ENCODE measurements at regions not wholly inside any gene's neighbourhood (a gene's known extent, or its start where the extent isn't known, plus 50 kb on each side); places are given as distances from the start of the nearest gene placed in this dataset.

DNA sequence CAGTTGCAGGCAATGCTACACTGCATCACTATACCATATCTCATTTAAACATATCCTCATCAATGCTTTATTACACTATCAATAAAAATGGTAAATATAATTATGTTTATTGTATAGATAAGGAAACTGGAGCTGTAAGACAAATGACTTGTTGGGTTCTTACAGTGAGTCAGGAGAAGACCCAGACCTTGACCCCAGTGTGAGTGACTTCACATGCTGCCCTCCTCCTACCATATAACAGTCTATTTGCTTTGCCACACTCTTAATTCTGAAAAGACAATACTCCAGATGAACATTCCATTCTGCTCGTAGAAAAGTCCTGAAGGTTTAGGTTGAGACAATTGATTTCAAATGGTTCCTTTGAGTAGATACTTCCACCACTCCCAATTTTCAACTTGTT is 550.5 kb downstream of the PLPP3 start:
- no peaks in the 10 kb centered on the region for H3K9me3 Mint-ChIP-seq
- H3K4me1 Mint-ChIP-seq, result no peaks in the 10 kb centered on the region
- Histone ChIP-seq H3K23me2 (ENCODE audit: insufficient read length, low read depth, low read length, poor library complexity, severe bottlenecking) (no peaks in the 10 kb centered on the region), H3K27me3 (ENCODE audit: insufficient read depth, low read length) (no peaks in the 10 kb centered on the region), H3K23ac (ENCODE audit: insufficient read length, low read depth, low read length) (no peak overlapping the region), H3K79me1 (ENCODE audit: insufficient read depth, low read depth, low read length, poor library complexity, severe bottlenecking) (no peaks in the 10 kb centered on the region), H4K20me1 (ENCODE audit: control insufficient read depth, insufficient read depth, insufficient read length) (no peaks in the 10 kb centered on the region), H3K4me2 (ENCODE audit: insufficient read depth, insufficient read length, low read length) (no peak overlapping the region), H3K14ac (ENCODE audit: insufficient read depth, low read length) (no peak overlapping the region), H2BK20ac (ENCODE audit: low read depth, low read length, poor library complexity, severe bottlenecking) (no peak overlapping the region), H2BK5ac (ENCODE audit: insufficient read length, low read length) (no peak overlapping the region), H3T11ph (ENCODE audit: low read length) (no peak overlapping the region), H3K9ac (ENCODE audit: extremely low read depth, insufficient read length, low read length) (no peak overlapping the region), H3K4ac (ENCODE audit: low read depth, low read length) (no peak overlapping the region), H3K79me2 (ENCODE audit: insufficient read depth, low read length) (no peaks in the 10 kb centered on the region), H2AK5ac (ENCODE audit: insufficient read length, low read length) (no peak overlapping the region), H2BK120ac (ENCODE audit: low read depth, low read length, poor library complexity, severe bottlenecking) (no peak overlapping the region), H3K4me1 (ENCODE audit: insufficient read depth, low read length) (no peaks in the 10 kb centered on the region), H3K9me3 (ENCODE audit: control insufficient read depth, low read depth, low read length) (no peaks in the 10 kb centered on the region), H4K8ac (replicated peaks; ENCODE audit: insufficient read length, low read depth, low read length) (no peak overlapping the region), H2BK15ac (ENCODE audit: low read depth, low read length) (no peak overlapping the region), H3K56ac (ENCODE audit: insufficient read length, low read depth, low read length) (no peak overlapping the region), H2AFZ (ENCODE audit: low read length) (no peak overlapping the region), H4K5ac (ENCODE audit: insufficient read length, low read depth, low read length) (no peak overlapping the region), H2BK12ac (ENCODE audit: insufficient read length, low read depth, low read length) (no peak overlapping the region), H3K27ac (ENCODE audit: insufficient read length, low read depth, low read length) (no peak overlapping the region), H3K18ac (ENCODE audit: insufficient read length, low read depth, low read length) (no peak overlapping the region), H4K91ac (ENCODE audit: insufficient read length, low read depth, low read length) (no peak overlapping the region)
- no peak overlapping the region for H3K27ac Mint-ChIP-seq
- no CpG with 5 or more reads among the region's 1 CpG for WGBS (ENCODE audit: extremely low coverage, insufficient read length, low lambda C conversion rate)
- TF ChIP-seq, protein P1, sequence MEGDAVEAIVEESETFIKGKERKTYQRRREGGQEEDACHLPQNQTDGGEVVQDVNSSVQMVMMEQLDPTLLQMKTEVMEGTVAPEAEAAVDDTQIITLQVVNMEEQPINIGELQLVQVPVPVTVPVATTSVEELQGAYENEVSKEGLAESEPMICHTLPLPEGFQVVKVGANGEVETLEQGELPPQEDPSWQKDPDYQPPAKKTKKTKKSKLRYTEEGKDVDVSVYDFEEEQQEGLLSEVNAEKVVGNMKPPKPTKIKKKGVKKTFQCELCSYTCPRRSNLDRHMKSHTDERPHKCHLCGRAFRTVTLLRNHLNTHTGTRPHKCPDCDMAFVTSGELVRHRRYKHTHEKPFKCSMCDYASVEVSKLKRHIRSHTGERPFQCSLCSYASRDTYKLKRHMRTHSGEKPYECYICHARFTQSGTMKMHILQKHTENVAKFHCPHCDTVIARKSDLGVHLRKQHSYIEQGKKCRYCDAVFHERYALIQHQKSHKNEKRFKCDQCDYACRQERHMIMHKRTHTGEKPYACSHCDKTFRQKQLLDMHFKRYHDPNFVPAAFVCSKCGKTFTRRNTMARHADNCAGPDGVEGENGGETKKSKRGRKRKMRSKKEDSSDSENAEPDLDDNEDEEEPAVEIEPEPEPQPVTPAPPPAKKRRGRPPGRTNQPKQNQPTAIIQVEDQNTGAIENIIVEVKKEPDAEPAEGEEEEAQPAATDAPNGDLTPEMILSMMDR (conservative IDR thresholded peaks at IDR 0.05), result no peak
- DNase-seq, result no peak
- H3K4me3 Mint-ChIP-seq, result no peak overlapping the region
- H3K27me3 Mint-ChIP-seq (ENCODE audit: low read depth), result no peaks in the 10 kb centered on the region
- no peaks in the 10 kb centered on the region for H3K36me3 Mint-ChIP-seq (ENCODE audit: insufficient read depth in 1 of 3, low read depth in 3 of 3)

Data from H9 (cell line).